VCaP (cell line): ENCODE measurements at regions not wholly inside any gene's neighbourhood (a gene's known extent, or its start where the extent isn't known, plus 50 kb on each side); places are given as distances from the start of the nearest gene placed in this dataset.

Experiments
- H3K27ac ChIP-seq: fragments of 450-650 bp; 2 replicates; pipeline ENCODE4 v1.5.1; 2017
- CTCF ChIP-seq: fragments of 450-650 bp; conservative IDR thresholded peaks from 2 replicates; pipeline ENCODE4 v1.5.1; 2017; ENCODE audit warnings: mild to moderate bottlenecking, moderate library complexity

- TF ChIP-seq CTCF: no peak
- H3K27ac ChIP-seq: no peak overlapping the region
These were observed 158.4 kb downstream of the SP3 start for GRCh38 chr2:173806761-173807160.

- no peak for TF ChIP-seq CTCF
- no peak overlapping the region for H3K27ac ChIP-seq
These were observed 156.5 kb downstream of the SP3 start for GRCh38 chr2:173808718-173809117.

GRCh38 chr2:173812321-173812720, 152.9 kb downstream of the SP3 start:
- TF ChIP-seq CTCF: no peak

GRCh38 chr2:173814306-173814705, 150.9 kb downstream of the SP3 start:
- no peak for TF ChIP-seq CTCF

More at GRCh38 chr2:173812321-173812720, 152.9 kb downstream of the SP3 start:
- H3K27ac ChIP-seq: no peak overlapping the region

GRCh38 chr2:173815772-173816171, 149.4 kb downstream of the SP3 start:
- H3K27ac ChIP-seq: no peak overlapping the region
- TF ChIP-seq CTCF: no peak

More at GRCh38 chr2:173814306-173814705, 150.9 kb downstream of the SP3 start:
- no peak overlapping the region for H3K27ac ChIP-seq

- H3K27ac ChIP-seq: no peak overlapping the region
- no peak for TF ChIP-seq CTCF
These were observed 147.6 kb downstream of the SP3 start for GRCh38 chr2:173817582-173817981.

- no peak for TF ChIP-seq CTCF
These were observed 146.9 kb downstream of the SP3 start for GRCh38 chr2:173818285-173818684.

GRCh38 chr2:173819852-173820251, 145.3 kb downstream of the SP3 start:
- H3K27ac ChIP-seq: no peak overlapping the region
- TF ChIP-seq CTCF: no peak

More at GRCh38 chr2:173818285-173818684, 146.9 kb downstream of the SP3 start:
- H3K27ac ChIP-seq: no peak overlapping the region
